Keratinocyte (primary cell): ENCODE measurements at regions not wholly inside any gene's neighbourhood (a gene's known extent, or its start where the extent isn't known, plus 50 kb on each side); places are given as distances from the start of the nearest gene placed in this dataset.
"Not testable (repeated sequence)": the region's sequence is repeated elsewhere in the genome, so short reads cannot be mapped to it uniquely, and the experiment has no call there.

Experiments used
- CTCF ChIP-seq, 3 experiments: IDR thresholded peaks in 1 of 3; conservative IDR thresholded peaks in 1 of 3; optimal IDR thresholded peaks in 1 of 3; 2 replicates in 2 of 3; 3 replicates in 1 of 3; pipeline versions ENCODE3 to v1.5.1; 2011; ENCODE audit warnings: low read length in 3 of 3, mild to moderate bottlenecking in 3 of 3, moderate library complexity in 2 of 3, control low read depth in 1 of 3, inconsistent platforms in 1 of 3; ENCODE audit not compliant: insufficient read depth in 2 of 3; ENCODE audit errors: extremely low read depth in 1 of 3
- EZH2 ChIP-seq: IDR thresholded peaks from one replicate; pipeline ENCODE4 v1.6.1; 2012; ENCODE audit warnings: inconsistent platforms, mild to moderate bottlenecking, low read length, moderate library complexity

DNA sequence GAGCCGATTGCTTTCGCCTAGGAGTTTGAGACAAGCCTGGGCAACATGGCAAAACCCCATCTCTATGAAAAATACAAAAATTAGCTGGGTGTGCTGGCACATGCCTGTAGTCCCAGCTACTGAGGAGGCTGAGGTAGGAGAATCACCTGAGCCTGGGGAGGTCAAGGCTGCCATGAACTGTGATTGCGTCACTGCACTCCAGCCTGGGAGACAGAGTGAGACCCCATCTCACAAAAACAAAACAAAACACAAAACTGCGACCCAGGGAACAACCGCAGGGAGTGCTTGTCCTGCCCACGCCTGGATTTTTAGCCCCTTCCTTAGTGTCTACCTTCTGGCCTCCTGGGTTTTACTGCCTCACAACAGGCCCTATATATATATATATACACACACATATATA lies 82.2 kb downstream of the IGLL1 start:
- not testable (repeated sequence) for TF ChIP-seq CTCF (optimal IDR thresholded peaks at IDR 0.05 in 1 of 3, IDR thresholded peaks at IDR 0.05 in 1 of 3, conservative IDR thresholded peaks at IDR 0.05 in 1 of 3; ENCODE audit: extremely low read depth in 1 of 3, insufficient read depth in 2 of 3, low read length in 3 of 3); EZH2
